ENCODE measurements at regions not wholly inside any gene's neighbourhood (a gene's known extent, or its start where the extent isn't known, plus 50 kb on each side); places are given as distances from the start of the nearest gene placed in this dataset.

DNA sequence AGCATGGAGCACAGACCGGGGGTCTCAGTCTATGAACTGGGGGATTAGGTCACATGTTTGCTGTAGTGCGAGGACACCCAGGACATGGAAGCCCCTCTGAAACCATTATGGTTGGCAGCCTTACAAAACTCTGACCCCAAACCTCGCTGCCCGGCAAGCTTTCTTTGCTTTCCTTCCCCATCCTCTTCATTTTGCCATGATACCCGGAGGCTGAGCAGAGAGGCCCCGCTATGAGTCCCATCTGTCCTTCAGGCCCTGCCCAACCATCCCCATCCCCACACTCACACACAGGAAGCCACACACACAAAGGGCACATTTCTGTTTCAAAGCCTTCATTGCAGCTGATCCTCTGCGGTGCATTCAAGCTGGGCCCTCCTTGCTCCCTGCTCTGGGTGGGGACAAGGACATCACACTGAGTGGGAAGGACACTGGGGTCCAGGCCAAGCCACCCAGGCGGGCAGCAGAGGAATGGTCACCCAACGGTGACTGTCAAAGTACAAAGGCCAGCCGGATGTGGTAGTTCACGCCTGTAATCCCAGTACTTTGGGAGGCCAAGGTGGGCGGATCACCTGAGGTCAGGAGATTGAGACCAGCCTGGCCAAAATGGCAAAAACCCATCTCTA, 176.5 kb downstream of the CTTN start:
- Histone ChIP-seq H3K27me3 (ENCODE audit: control insufficient read depth in 1 of 2, insufficient read depth in 2 of 2, low read length in 2 of 2) (no peaks in the 10 kb centered on the region), H3K4me1 (ENCODE audit: control insufficient read depth in 1 of 2, insufficient read depth in 2 of 2, low read length in 2 of 2) (no peaks in the 10 kb centered on the region), H3K4me3 (ENCODE audit: low read depth in 1 of 2, low read length in 2 of 2) (no peak overlapping the region), H3K9ac (ENCODE audit: low read depth in 1 of 2, low read length in 2 of 2) (no peak overlapping the region), H3K27ac (ENCODE audit: low read depth, low read length) (no peak overlapping the region), H3K36me3 (ENCODE audit: control insufficient read depth in 1 of 2, insufficient read depth in 2 of 2, low read length in 2 of 2) (no peaks in the 10 kb centered on the region), H3K9me3 (ENCODE audit: control insufficient read depth in 1 of 2, low read length in 2 of 2) (no peaks in the 10 kb centered on the region)

DNA sequence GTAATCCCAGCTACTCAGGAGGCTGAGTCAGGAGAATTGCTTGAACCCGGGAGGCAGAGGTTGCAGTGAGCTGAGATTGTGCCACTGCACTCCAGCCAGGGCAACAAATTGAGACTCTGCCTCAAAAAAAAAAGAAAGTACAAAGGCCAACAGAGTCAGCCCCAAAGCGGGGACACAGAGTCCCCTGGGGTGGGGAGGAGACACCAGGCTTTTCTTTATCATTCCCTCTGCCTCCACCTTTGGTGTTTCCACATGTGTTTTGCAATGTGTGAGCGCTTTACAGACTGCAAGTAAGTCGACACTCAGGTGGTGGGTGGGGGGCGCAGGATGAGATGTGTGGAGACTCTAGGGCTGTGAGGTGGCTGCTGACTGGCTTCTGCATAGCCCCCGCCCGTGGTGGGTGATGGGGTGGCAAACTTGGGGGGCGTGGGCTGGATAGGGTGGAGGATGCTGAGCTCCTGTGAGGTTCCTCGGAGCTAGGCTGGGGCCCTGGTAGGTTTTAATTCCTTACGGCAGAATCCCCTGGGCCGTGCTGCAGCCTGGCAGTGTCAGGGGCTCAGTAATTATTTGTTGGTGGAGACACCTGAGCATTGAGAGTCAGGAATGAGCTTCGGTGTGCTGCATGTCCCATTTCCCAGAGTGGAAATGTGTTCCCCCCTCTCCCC, 177.2 kb downstream of the CTTN start:
- no peaks in the 10 kb centered on the region for H3K4me1 ChIP-seq (ENCODE audit: control insufficient read depth in 1 of 2, insufficient read depth in 2 of 2, low read length in 2 of 2)
- no peaks in the 10 kb centered on the region for H3K36me3 ChIP-seq (ENCODE audit: control insufficient read depth in 1 of 2, insufficient read depth in 2 of 2, low read length in 2 of 2)
- no peak overlapping the region for H3K9ac ChIP-seq (ENCODE audit: low read depth in 1 of 2, low read length in 2 of 2)
- no peaks in the 10 kb centered on the region for H3K9me3 ChIP-seq (ENCODE audit: control insufficient read depth in 1 of 2, low read length in 2 of 2)
- no peak overlapping the region for H3K27ac ChIP-seq (ENCODE audit: low read depth, low read length)
- H3K4me3 ChIP-seq (ENCODE audit: low read depth in 1 of 2, low read length in 2 of 2) = no peak overlapping the region
- H3K27me3 ChIP-seq (ENCODE audit: control insufficient read depth in 1 of 2, insufficient read depth in 2 of 2, low read length in 2 of 2) = no peaks in the 10 kb centered on the region

DNA sequence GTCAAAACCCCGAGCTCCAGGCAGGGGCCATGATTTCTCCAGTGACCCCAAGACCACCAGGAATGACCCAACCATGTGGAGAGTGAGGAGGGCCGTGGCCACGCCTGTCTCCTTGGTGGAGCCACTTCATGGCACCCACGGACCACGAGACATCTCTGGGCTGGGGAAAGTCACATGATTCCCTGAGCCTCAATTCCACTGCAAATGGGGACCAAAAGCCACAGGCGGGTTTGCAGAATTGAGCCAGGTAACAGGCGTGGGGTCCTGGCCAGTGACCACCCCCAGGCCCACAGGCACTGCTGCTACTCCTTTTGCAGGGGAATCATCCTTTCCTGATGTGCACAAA, 178.9 kb downstream of the CTTN start:
- H3K27ac ChIP-seq (ENCODE audit: low read depth, low read length) = no peak overlapping the region
- H3K9ac ChIP-seq (ENCODE audit: low read depth in 1 of 2, low read length in 2 of 2) = no peak overlapping the region
- H3K9me3 ChIP-seq (ENCODE audit: control insufficient read depth in 1 of 2, low read length in 2 of 2) = no peaks in the 10 kb centered on the region
- no peaks in the 10 kb centered on the region for H3K36me3 ChIP-seq (ENCODE audit: control insufficient read depth in 1 of 2, insufficient read depth in 2 of 2, low read length in 2 of 2)
- no peaks in the 10 kb centered on the region for H3K4me1 ChIP-seq (ENCODE audit: control insufficient read depth in 1 of 2, insufficient read depth in 2 of 2, low read length in 2 of 2)
- H3K27me3 ChIP-seq (ENCODE audit: control insufficient read depth in 1 of 2, insufficient read depth in 2 of 2, low read length in 2 of 2) = no peaks in the 10 kb centered on the region
- no peak overlapping the region for H3K4me3 ChIP-seq (ENCODE audit: low read depth in 1 of 2, low read length in 2 of 2)

DNA sequence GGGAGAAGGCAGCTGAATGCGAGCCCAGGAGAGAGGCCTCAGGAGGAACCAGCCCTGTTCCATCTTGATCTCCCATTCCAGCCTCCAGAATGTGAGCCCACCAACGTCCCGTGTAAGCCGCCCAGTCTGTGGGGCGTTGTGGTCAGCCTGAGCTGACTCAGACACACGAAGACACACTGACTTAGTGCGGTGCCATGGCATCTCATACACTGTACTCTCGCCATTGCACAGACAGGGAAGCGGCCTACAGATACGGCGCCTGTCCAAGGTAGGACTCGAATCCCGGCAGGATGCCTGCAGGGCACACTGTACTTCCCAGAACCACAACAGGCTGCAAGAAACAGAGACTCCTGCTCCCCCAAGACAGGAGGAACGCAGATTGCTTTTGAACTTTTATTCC, 179.6 kb downstream of the CTTN start:
- Histone ChIP-seq H3K27ac (ENCODE audit: low read depth, low read length) (no peak overlapping the region), H3K4me3 (ENCODE audit: low read depth in 1 of 2, low read length in 2 of 2) (no peak overlapping the region), H3K4me1 (ENCODE audit: control insufficient read depth in 1 of 2, insufficient read depth in 2 of 2, low read length in 2 of 2) (no peaks in the 10 kb centered on the region), H3K9ac (ENCODE audit: low read depth in 1 of 2, low read length in 2 of 2) (no peak overlapping the region), H3K9me3 (ENCODE audit: control insufficient read depth in 1 of 2, low read length in 2 of 2) (no peaks in the 10 kb centered on the region), H3K36me3 (ENCODE audit: control insufficient read depth in 1 of 2, insufficient read depth in 2 of 2, low read length in 2 of 2) (no peaks in the 10 kb centered on the region), H3K27me3 (ENCODE audit: control insufficient read depth in 1 of 2, insufficient read depth in 2 of 2, low read length in 2 of 2) (no peaks in the 10 kb centered on the region)

DNA sequence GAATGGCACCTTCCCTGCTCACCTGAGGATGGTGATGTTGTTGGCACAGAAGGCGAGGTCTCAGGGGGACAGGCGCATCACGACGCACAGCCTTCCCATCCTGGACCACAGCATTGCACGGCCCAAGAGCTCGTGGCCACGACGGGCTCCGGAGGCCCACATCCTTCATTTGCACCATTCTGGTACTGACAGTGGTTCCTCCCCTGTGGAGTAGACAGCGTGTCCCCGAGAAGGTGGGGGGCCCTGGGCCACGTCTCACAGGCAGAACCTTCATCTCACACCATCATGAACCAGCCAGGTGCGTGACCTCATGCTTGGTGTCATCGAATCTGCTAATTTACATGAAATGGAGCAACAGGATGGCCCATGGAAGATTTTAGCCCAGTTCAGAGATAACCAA, 180.0 kb downstream of the CTTN start:
- Histone ChIP-seq H3K27ac (ENCODE audit: low read depth, low read length) (no peak overlapping the region), H3K9ac (ENCODE audit: low read depth in 1 of 2, low read length in 2 of 2) (no peak overlapping the region), H3K9me3 (ENCODE audit: control insufficient read depth in 1 of 2, low read length in 2 of 2) (no peaks in the 10 kb centered on the region), H3K36me3 (ENCODE audit: control insufficient read depth in 1 of 2, insufficient read depth in 2 of 2, low read length in 2 of 2) (no peaks in the 10 kb centered on the region), H3K4me1 (ENCODE audit: control insufficient read depth in 1 of 2, insufficient read depth in 2 of 2, low read length in 2 of 2) (no peaks in the 10 kb centered on the region), H3K27me3 (ENCODE audit: control insufficient read depth in 1 of 2, insufficient read depth in 2 of 2, low read length in 2 of 2) (no peaks in the 10 kb centered on the region), H3K4me3 (ENCODE audit: low read depth in 1 of 2, low read length in 2 of 2) (no peak overlapping the region)

DNA sequence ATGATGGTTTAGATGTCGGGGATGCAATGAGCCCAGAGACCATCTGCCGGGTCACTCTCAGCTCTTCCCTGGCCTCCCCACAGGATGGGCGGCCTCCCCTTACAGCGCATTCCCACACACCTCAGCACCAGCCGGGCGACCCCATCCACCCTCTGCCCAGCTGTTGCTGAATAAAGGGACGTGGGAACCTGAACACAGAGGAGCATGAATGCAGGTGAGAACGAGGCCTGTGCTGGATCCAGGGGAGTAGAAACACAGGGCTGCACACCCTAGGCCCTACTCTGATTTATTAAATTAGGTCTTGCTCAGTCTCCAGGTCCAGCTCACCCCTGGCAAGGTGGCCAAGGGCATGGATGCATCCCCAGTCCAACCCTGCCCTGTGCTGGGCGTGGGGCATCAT, 180.5 kb downstream of the CTTN start:
- no peak overlapping the region for H3K9ac ChIP-seq (ENCODE audit: low read depth in 1 of 2, low read length in 2 of 2)
- H3K4me3 ChIP-seq (ENCODE audit: low read depth in 1 of 2, low read length in 2 of 2) = no peak overlapping the region
- H3K36me3 ChIP-seq (ENCODE audit: control insufficient read depth in 1 of 2, insufficient read depth in 2 of 2, low read length in 2 of 2) = no peaks in the 10 kb centered on the region
- H3K9me3 ChIP-seq (ENCODE audit: control insufficient read depth in 1 of 2, low read length in 2 of 2) = no peaks in the 10 kb centered on the region
- H3K27ac ChIP-seq (ENCODE audit: low read depth, low read length) = no peak overlapping the region
- no peaks in the 10 kb centered on the region for H3K4me1 ChIP-seq (ENCODE audit: control insufficient read depth in 1 of 2, insufficient read depth in 2 of 2, low read length in 2 of 2)
- no peaks in the 10 kb centered on the region for H3K27me3 ChIP-seq (ENCODE audit: control insufficient read depth in 1 of 2, insufficient read depth in 2 of 2, low read length in 2 of 2)

DNA sequence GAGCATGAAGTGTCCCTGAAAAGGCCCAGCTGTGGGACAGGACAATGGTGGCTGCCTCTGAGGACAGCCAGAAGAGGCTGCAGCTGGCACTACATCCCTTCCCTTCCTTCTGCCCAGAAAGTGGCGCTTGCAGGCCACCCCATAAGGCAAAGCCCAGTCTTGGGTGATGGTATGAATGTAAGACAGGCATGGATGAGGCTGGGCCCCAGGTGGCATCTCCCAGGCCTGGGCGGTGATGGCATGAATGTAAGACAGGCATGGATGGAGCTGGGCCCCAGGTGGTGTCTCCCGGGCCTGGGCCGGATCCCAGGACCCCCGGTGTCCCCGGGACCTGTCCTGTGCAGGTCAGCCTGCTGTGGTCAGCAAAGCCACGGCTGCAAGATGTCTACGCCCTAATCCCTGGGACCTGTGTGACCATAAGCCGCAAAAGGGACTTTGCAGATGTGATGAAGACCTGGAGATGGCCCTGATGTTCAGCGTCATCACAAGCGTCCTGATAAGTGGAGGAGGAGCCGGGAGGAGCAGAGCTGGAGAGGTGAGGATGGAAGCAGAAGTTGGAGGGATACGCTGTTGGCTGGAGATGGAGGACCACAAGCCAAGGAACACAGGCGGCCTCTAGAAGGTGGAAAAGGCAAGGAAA, 181.1 kb downstream of the CTTN start:
- Histone ChIP-seq H3K27ac (ENCODE audit: low read depth, low read length) (no peak overlapping the region), H3K27me3 (ENCODE audit: control insufficient read depth in 1 of 2, insufficient read depth in 2 of 2, low read length in 2 of 2) (no peaks in the 10 kb centered on the region), H3K4me1 (ENCODE audit: control insufficient read depth in 1 of 2, insufficient read depth in 2 of 2, low read length in 2 of 2) (no peaks in the 10 kb centered on the region), H3K36me3 (ENCODE audit: control insufficient read depth in 1 of 2, insufficient read depth in 2 of 2, low read length in 2 of 2) (no peaks in the 10 kb centered on the region), H3K9ac (ENCODE audit: low read depth in 1 of 2, low read length in 2 of 2) (no peak overlapping the region), H3K9me3 (ENCODE audit: control insufficient read depth in 1 of 2, low read length in 2 of 2) (no peaks in the 10 kb centered on the region), H3K4me3 (ENCODE audit: low read depth in 1 of 2, low read length in 2 of 2) (no peak overlapping the region)

DNA sequence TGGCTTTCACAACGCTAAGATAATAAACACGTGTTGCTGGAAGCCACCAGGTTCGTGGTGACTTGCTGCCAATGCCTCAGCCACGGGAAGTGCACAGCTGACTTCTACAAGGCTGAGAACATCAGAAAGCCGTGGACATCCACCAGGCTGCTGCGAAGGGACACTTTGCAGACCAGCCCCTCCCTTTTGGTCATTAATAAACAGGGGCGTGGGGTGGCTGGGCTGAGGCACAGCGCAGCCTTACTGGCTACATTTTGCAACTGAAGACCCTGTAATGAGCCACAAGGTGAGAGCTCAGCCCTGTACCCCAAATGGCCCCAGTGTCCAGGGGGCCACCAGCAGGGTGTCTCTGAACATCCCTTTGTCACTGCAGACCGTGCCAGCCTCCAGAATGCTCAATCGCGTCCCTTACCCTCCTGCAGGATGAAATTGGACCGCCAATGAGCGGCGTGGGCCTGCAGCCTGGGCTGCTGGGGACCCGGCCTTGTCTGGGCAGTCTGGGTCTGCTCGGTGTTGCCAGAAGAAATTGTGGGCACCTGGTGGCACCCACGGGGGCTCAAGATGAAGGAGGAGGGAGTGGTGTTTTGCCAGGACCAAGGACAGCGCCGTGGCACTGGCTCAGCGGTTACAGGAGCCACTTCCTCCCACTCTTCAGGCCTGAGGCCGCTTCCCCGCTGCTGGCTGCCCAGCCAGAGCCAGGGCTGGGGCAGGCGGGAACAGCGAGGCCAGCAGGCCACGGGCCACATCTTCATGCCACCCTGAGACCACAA, 181.9 kb downstream of the CTTN start:
- Histone ChIP-seq H3K4me3 (ENCODE audit: low read depth in 1 of 2, low read length in 2 of 2) (no peak overlapping the region), H3K9ac (ENCODE audit: low read depth in 1 of 2, low read length in 2 of 2) (no peak overlapping the region), H3K36me3 (ENCODE audit: control insufficient read depth in 1 of 2, insufficient read depth in 2 of 2, low read length in 2 of 2) (no peaks in the 10 kb centered on the region), H3K27ac (ENCODE audit: low read depth, low read length) (no peak overlapping the region), H3K27me3 (ENCODE audit: control insufficient read depth in 1 of 2, insufficient read depth in 2 of 2, low read length in 2 of 2) (no peaks in the 10 kb centered on the region), H3K4me1 (ENCODE audit: control insufficient read depth in 1 of 2, insufficient read depth in 2 of 2, low read length in 2 of 2) (no peaks in the 10 kb centered on the region), H3K9me3 (ENCODE audit: control insufficient read depth in 1 of 2, low read length in 2 of 2) (no peaks in the 10 kb centered on the region)

DNA sequence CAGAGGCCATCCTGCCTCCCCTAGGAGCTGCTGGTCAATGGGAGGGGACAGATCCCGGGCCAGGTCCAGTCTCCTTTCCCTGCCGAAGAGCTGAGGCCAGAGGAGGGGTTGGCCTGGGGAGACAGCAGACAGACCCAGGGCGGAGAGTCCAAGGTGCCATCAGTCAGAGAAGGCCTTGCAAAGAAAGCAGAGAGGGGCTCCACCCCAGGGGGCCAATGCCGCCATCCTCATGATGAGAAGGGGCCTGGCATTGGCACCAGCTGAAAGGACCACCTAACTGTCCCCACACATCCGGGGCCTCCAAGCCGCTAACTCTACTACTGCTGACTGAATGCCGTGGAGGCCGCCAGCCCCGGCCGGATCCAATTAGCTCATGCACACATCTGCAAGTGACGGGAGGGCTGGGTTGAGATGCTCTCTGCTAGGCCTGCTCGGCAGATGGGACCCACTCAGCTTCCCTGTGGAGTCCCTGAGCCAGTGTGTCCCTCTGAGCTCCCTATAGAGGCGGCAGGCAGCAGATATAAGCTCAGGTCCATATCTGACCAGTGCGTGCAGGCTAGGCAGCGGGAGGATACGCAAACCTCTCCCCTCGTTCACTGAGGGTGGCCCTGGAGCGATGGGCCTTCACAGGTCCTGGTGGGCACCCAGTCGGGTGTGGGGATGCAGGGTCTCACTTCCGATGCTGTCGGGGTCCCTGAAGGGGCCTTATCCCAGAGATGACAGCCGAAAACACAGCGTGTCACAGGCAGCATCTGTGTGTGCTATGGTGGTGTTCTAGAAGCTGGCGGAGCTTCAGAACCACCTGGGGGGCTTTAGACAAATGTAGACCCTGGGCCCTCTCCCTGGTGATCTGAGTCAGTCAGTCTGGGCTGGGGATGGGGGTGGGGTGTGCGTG, 183.9 kb downstream of the CTTN start:
- Histone ChIP-seq H3K9me3 (ENCODE audit: control insufficient read depth in 1 of 2, low read length in 2 of 2) (no peaks in the 10 kb centered on the region), H3K4me1 (ENCODE audit: control insufficient read depth in 1 of 2, insufficient read depth in 2 of 2, low read length in 2 of 2) (no peaks in the 10 kb centered on the region), H3K36me3 (ENCODE audit: control insufficient read depth in 1 of 2, insufficient read depth in 2 of 2, low read length in 2 of 2) (no peaks in the 10 kb centered on the region), H3K9ac (ENCODE audit: low read depth in 1 of 2, low read length in 2 of 2) (no peak overlapping the region), H3K4me3 (ENCODE audit: low read depth in 1 of 2, low read length in 2 of 2) (no peak overlapping the region), H3K27me3 (ENCODE audit: control insufficient read depth in 1 of 2, insufficient read depth in 2 of 2, low read length in 2 of 2) (no peaks in the 10 kb centered on the region), H3K27ac (ENCODE audit: low read depth, low read length) (no peak overlapping the region)

Measured in duodenal mucosa (tissue), 2 donors.